GM13977 (cell line): ENCODE measurements at regions not wholly inside any gene's neighbourhood (a gene's known extent, or its start where the extent isn't known, plus 50 kb on each side); places are given as distances from the start of the nearest gene placed in this dataset.

Source experiments
- DNase-seq: peaks from one replicate; pipeline ENCODE4 v3.0.0; 2012; ENCODE audit warnings: low spot score
- CTCF ChIP-seq: IDR thresholded peaks from 2 replicates; pipeline ENCODE4 v1.5.1; 2012; ENCODE audit warnings: mild to moderate bottlenecking, control low read depth; ENCODE audit not compliant: insufficient read depth; ENCODE audit errors: extremely low read depth, missing control alignments
- in situ Hi-C: fragments of 300-500 bp; cut with MboI; formaldehyde crosslinking; loops from one replicate; pipeline ENCODE4 v1.12.0; 2022; ENCODE audit warnings: low sequenced_read_pairs, low pct_unique_long_range_greater_than_20kb, mixed read lengths, inconsistent platforms; ENCODE audit not compliant: unreplicated experiment

- DNase-seq = no peak
- in situ Hi-C loops = no loop called here
- no peak for TF ChIP-seq CTCF
Observed at GRCh38 chr9:81476813-81477490, 212.4 kb downstream of the TLE1 start.

GRCh38 chr9:81474792-81475191 lies 214.6 kb downstream of the TLE1 start:
- TF ChIP-seq CTCF = no peak
- in situ Hi-C loops = no loop called here
- DNase-seq = no peak

GRCh38 chr9:81474125-81474524 lies 215.2 kb downstream of the TLE1 start:
- DNase-seq = no peak
- TF ChIP-seq CTCF = no peak
- in situ Hi-C loops = no loop called here

GRCh38 chr9:81473708-81474107 lies 215.6 kb downstream of the TLE1 start:
- in situ Hi-C loops = no loop called here
- DNase-seq = no peak
- TF ChIP-seq CTCF = no peak

- DNase-seq = no peak
- TF ChIP-seq CTCF = no peak
- in situ Hi-C loops = no loop called here
Observed at GRCh38 chr9:81473206-81473605, 216.1 kb downstream of the TLE1 start.

- in situ Hi-C loops = no loop called here
- DNase-seq = no peak
- no peak for TF ChIP-seq CTCF
Observed at GRCh38 chr9:81472701-81473100, 216.6 kb downstream of the TLE1 start.

GRCh38 chr9:81470864-81471263 lies 218.5 kb downstream of the TLE1 start:
- in situ Hi-C loops = no loop called here

More at GRCh38 chr9:81470864-81471263, 218.5 kb downstream of the TLE1 start:
- DNase-seq = no peak
- TF ChIP-seq CTCF = no peak
